GM21447 (cell line): ENCODE measurements at regions not wholly inside any gene's neighbourhood (a gene's known extent, or its start where the extent isn't known, plus 50 kb on each side); places are given as distances from the start of the nearest gene placed in this dataset.

Experiments used
- ATAC-seq: cut with Tn5 transposase; IDR thresholded peaks from one replicate; pipeline ENCODE4 v1.9.1; 2021; ENCODE audit not compliant: unreplicated experiment

- no peak for ATAC-seq
These were observed 308.4 kb upstream of the PRKCQ start for GRCh38 chr10:6888434-6888833.

- no peak for ATAC-seq
These were observed 305.2 kb upstream of the PRKCQ start for GRCh38 chr10:6885284-6885683.

GRCh38 chr10:6881987-6882386 is 301.9 kb upstream of the PRKCQ start:
- no peak for ATAC-seq

GRCh38 chr10:6877722-6878392 is 297.8 kb upstream of the PRKCQ start:
- no peak for ATAC-seq

GRCh38 chr10:6877336-6877721 is 297.3 kb upstream of the PRKCQ start:
- no peak for ATAC-seq

GRCh38 chr10:6875269-6875865 is 295.3 kb upstream of the PRKCQ start:
- ATAC-seq = no peak

- ATAC-seq = no peak
These were observed 291.1 kb upstream of the PRKCQ start for GRCh38 chr10:6871128-6871527.

GRCh38 chr10:6868036-6868725 is 288.1 kb upstream of the PRKCQ start:
- ATAC-seq = no peak

GRCh38 chr10:6866757-6867156 is 286.7 kb upstream of the PRKCQ start:
- no peak for ATAC-seq

GRCh38 chr10:6864142-6864541 is 284.1 kb upstream of the PRKCQ start:
- no peak for ATAC-seq

- no peak for ATAC-seq
These were observed 283.3 kb upstream of the PRKCQ start for GRCh38 chr10:6863381-6863780.

- ATAC-seq = no peak
These were observed 270.4 kb upstream of the PRKCQ start for GRCh38 chr10:6850452-6850851.

GRCh38 chr10:6847561-6847960 is 267.5 kb upstream of the PRKCQ start:
- ATAC-seq = no peak

GRCh38 chr10:6843894-6844650 is 264.0 kb upstream of the PRKCQ start:
- ATAC-seq = no peak

- no peak for ATAC-seq
These were observed 263.4 kb upstream of the PRKCQ start for GRCh38 chr10:6843481-6843881.

GRCh38 chr10:6842722-6843121 is 262.6 kb upstream of the PRKCQ start:
- no peak for ATAC-seq

- ATAC-seq = no peak
These were observed 261.7 kb upstream of the PRKCQ start for GRCh38 chr10:6841761-6842160.

- no peak for ATAC-seq
These were observed 260.7 kb upstream of the PRKCQ start for GRCh38 chr10:6840766-6841165.

GRCh38 chr10:6840201-6840691 is 260.2 kb upstream of the PRKCQ start:
- ATAC-seq = no peak

- no peak for ATAC-seq
These were observed 258.0 kb upstream of the PRKCQ start for GRCh38 chr10:6838118-6838517.

GRCh38 chr10:6833458-6834011 is 253.5 kb upstream of the PRKCQ start:
- no peak for ATAC-seq
